ENCODE measurements at regions not wholly inside any gene's neighbourhood (a gene's known extent, or its start where the extent isn't known, plus 50 kb on each side); places are given as distances from the start of the nearest gene placed in this dataset.

GRCh38 chr10:53072144-53072543 lies 299.6 kb upstream of the MBL2 start:
- no peaks in the 10 kb centered on the region for H3K27me3 Mint-ChIP-seq (ENCODE audit: low read depth)
- no peak overlapping the region for H3K27ac Mint-ChIP-seq (ENCODE audit: unreplicated experiment)
- H3K36me3 Mint-ChIP-seq (ENCODE audit: low read depth): no peaks in the 10 kb centered on the region
- no peaks in the 10 kb centered on the region for H3K4me1 Mint-ChIP-seq
- no peak overlapping the region for H3K4me3 Mint-ChIP-seq
- DNase-seq (ENCODE audit: low read depth, low spot score): no peak
- no peak for TF ChIP-seq CTCF (conservative IDR thresholded peaks at IDR 0.05)
- peaks cover 2% of the 10 kb centered on the region for H3K9me3 Mint-ChIP-seq

GRCh38 chr10:53071505-53072125 lies 299.0 kb upstream of the MBL2 start:
- Mint-ChIP-seq H3K27ac (ENCODE audit: unreplicated experiment) (no peak overlapping the region), H3K4me3 (no peak overlapping the region), H3K9me3 (peaks cover 2% of the 10 kb centered on the region), H3K27me3 (ENCODE audit: low read depth) (no peaks in the 10 kb centered on the region), H3K36me3 (ENCODE audit: low read depth) (no peaks in the 10 kb centered on the region), H3K4me1 (no peaks in the 10 kb centered on the region)
- TF ChIP-seq CTCF (conservative IDR thresholded peaks at IDR 0.05): no peak
- DNase-seq (ENCODE audit: low read depth, low spot score): no peak

- Mint-ChIP-seq H3K4me3 (no peak overlapping the region), H3K36me3 (ENCODE audit: low read depth) (no peaks in the 10 kb centered on the region), H3K9me3 (no peaks in the 10 kb centered on the region), H3K27me3 (ENCODE audit: low read depth) (no peaks in the 10 kb centered on the region), H3K27ac (ENCODE audit: unreplicated experiment) (no peak overlapping the region), H3K4me1 (no peaks in the 10 kb centered on the region)
- no peak for TF ChIP-seq CTCF (conservative IDR thresholded peaks at IDR 0.05)
- no peak for DNase-seq (ENCODE audit: low read depth, low spot score)
Observed at GRCh38 chr10:53069013-53069412, 296.4 kb upstream of the MBL2 start.

GRCh38 chr10:53064614-53065013 lies 292.0 kb upstream of the MBL2 start:
- no peaks in the 10 kb centered on the region for H3K27me3 Mint-ChIP-seq (ENCODE audit: low read depth)
- no peaks in the 10 kb centered on the region for H3K4me1 Mint-ChIP-seq
- no peaks in the 10 kb centered on the region for H3K36me3 Mint-ChIP-seq (ENCODE audit: low read depth)
- H3K27ac Mint-ChIP-seq (ENCODE audit: unreplicated experiment): no peak overlapping the region
- DNase-seq (ENCODE audit: low read depth, low spot score): no peak
- H3K9me3 Mint-ChIP-seq: peaks cover 2% of the 10 kb centered on the region
- no peak for TF ChIP-seq CTCF (conservative IDR thresholded peaks at IDR 0.05)
- H3K4me3 Mint-ChIP-seq: no peak overlapping the region

- H3K9me3 Mint-ChIP-seq: peaks cover 2% of the 10 kb centered on the region
- TF ChIP-seq CTCF (conservative IDR thresholded peaks at IDR 0.05): no peak
- no peaks in the 10 kb centered on the region for H3K27me3 Mint-ChIP-seq (ENCODE audit: low read depth)
- no peaks in the 10 kb centered on the region for H3K4me1 Mint-ChIP-seq
- DNase-seq (ENCODE audit: low read depth, low spot score): no peak
- H3K27ac Mint-ChIP-seq (ENCODE audit: unreplicated experiment): no peak overlapping the region
- H3K36me3 Mint-ChIP-seq (ENCODE audit: low read depth): no peaks in the 10 kb centered on the region
- no peak overlapping the region for H3K4me3 Mint-ChIP-seq
Observed at GRCh38 chr10:53063805-53064204, 291.2 kb upstream of the MBL2 start.

Data from neural crest cell (in vitro differentiated cells).